Activated naive CD8-positive, alpha-beta T cell treated with anti-CD3 and anti-CD28 coated beads for 36 hours (primary cell): ENCODE measurements at regions not wholly inside any gene's neighbourhood (a gene's known extent, or its start where the extent isn't known, plus 50 kb on each side); places are given as distances from the start of the nearest gene placed in this dataset.

ENCODE experiments used
- DNase-seq: peaks from one replicate; pipeline ENCODE4 v3.0.0; 2021
- H3K27ac Mint-ChIP-seq: one replicate; pipeline ENCODE4 v1.8.0; 2022; ENCODE audit warnings: mild to moderate bottlenecking, moderate library complexity, mixed read lengths
- H3K27me3 Mint-ChIP-seq: one replicate; pipeline ENCODE4 v1.8.0; 2022; ENCODE audit warnings: mild to moderate bottlenecking, mixed read lengths
- H3K36me3 Mint-ChIP-seq: one replicate; pipeline ENCODE4 v1.8.0; 2021; ENCODE audit warnings: mild to moderate bottlenecking, mixed read lengths
- H3K4me1 Mint-ChIP-seq: one replicate; pipeline ENCODE4 v1.8.0; 2021; ENCODE audit warnings: mixed read lengths
- H3K4me3 Mint-ChIP-seq: one replicate; pipeline ENCODE4 v1.8.0; 2022; ENCODE audit warnings: mild to moderate bottlenecking, moderate library complexity, mixed read lengths
- H3K9me3 Mint-ChIP-seq: one replicate; pipeline ENCODE4 v1.8.0; 2022; ENCODE audit warnings: mixed read lengths

DNA sequence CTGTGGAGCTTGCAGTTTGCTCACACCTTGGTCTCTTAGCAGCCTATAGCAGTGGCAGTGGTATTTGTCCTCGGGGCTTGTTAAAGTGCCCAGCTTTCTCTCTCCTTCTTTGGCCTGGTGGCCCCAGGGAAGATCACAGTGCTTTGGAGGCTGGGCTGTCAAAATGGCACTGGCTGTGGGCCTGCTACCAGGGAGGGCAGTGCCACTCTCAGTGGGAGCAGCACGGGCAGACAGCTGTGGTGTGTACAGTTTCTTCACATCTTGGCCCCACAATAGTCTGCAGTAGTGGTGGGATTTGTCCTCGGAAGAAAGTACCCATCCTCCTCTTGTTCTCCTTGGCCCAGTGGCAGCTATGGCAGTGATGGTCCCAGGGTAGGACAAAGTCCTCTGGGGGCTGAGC lies 164.4 kb upstream of the GORAB start:
- Mint-ChIP-seq H3K4me3 (no peak overlapping the region), H3K27ac (no peak overlapping the region), H3K4me1 (no peaks in the 10 kb centered on the region), H3K27me3 (peaks cover 4% of the 10 kb centered on the region), H3K9me3 (peaks cover 18% of the 10 kb centered on the region), H3K36me3 (no peaks in the 10 kb centered on the region)
- no peak for DNase-seq

DNA sequence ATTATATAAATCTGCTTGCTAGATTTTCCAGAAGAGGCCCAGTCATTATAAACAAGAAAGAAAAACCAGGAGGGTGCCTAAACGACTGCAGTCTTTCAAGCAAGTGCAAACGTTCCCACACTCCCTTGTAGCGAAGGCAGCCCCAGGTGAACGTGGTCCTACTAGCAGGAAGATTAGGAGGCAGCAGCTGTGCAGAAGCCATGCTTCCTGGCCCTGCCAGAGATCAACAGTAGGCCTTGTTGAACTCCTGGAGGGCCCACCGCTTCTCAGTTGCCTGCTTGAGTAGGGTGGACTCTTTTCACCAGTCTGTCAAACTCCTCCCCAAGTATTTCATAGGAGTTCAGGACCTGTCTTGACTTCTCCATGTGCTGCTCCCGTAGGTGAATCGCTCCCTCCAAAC lies 163.0 kb upstream of the GORAB start:
- Mint-ChIP-seq H3K4me3 (no peak overlapping the region), H3K36me3 (no peaks in the 10 kb centered on the region), H3K27ac (no peak overlapping the region), H3K9me3 (peaks cover 16% of the 10 kb centered on the region), H3K4me1 (no peaks in the 10 kb centered on the region), H3K27me3 (peaks cover 4% of the 10 kb centered on the region)
- no peak for DNase-seq

DNA sequence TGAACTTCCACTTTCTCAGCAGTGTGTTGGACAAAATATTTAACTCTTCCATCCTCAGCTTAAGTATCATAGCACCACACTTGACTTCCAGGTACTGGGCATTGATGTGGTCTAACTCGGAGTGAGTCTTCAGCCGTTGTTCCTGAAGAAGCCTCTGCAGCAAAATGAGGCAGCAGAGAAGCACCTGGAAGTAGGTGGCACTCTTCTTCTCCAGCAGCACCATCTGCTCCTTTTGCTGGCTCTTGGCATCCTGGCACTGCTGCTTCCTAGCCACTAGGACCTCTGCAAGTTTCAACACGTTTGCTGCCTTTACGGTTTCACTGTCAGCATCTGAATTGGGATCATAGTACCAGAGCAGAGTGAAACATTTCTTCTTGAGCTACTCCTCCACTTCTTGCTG lies 162.5 kb upstream of the GORAB start:
- Mint-ChIP-seq H3K27me3 (peaks cover 4% of the 10 kb centered on the region), H3K36me3 (no peaks in the 10 kb centered on the region), H3K27ac (no peak overlapping the region), H3K9me3 (peaks cover 13% of the 10 kb centered on the region), H3K4me1 (no peaks in the 10 kb centered on the region), H3K4me3 (no peak overlapping the region)
- no peak for DNase-seq

DNA sequence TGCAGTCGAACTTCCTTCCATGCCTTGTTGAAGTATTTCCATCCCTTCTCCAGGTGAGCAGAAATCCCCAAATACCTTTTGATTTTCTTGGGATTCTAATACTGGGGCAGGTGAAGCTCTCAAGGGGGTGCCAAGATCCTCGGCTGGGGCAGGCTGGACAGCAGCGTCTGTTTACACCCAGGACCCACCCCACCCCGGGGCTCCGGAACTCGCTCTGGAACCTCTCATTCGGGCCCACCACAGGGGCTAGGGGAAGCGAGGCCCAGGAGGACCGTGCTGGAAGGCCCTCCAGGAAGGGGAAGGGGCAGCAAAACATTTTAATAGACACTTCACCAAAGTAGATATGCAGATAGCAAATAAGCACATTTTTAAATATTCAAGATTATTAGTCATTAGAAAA lies 161.9 kb upstream of the GORAB start:
- H3K36me3 Mint-ChIP-seq: no peaks in the 10 kb centered on the region
- H3K27me3 Mint-ChIP-seq: peaks cover 4% of the 10 kb centered on the region
- H3K27ac Mint-ChIP-seq: no peak overlapping the region
- peaks cover 11% of the 10 kb centered on the region for H3K9me3 Mint-ChIP-seq
- H3K4me3 Mint-ChIP-seq: no peak overlapping the region
- DNase-seq: no peak
- H3K4me1 Mint-ChIP-seq: no peaks in the 10 kb centered on the region

DNA sequence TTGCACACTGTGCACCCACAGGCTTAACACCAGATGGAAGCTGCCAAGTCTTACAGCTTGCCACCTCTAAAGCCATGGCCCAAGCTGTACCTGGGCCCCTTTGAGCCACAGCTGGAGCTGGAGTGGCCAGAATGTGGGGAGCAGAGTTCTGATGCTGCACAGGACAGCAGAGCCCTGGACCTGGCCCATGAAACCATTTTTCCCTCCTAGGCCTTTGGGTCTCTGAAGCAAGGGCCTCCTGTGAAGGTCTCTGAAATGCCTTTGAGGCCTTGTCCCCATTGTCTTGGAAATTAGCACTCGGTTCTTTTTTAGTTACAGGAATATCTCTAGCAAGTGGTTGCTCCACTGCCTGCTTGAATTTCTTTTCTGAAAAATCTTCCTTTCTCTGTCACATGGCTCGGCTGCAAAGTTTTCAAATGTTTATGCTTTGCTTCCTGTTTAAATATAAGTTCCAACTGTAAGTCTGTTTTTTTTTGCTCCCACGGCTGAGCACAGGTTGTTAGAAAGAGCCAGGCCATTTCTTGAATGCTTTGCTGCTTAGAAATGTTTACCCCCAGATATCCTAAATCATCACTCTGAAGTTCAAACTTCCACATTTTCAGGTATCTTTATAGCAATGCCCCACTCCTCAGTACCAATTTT lies 156.8 kb upstream of the GORAB start:
- no peaks in the 10 kb centered on the region for H3K4me1 Mint-ChIP-seq
- peaks cover 2% of the 10 kb centered on the region for H3K9me3 Mint-ChIP-seq
- no peaks in the 10 kb centered on the region for H3K27me3 Mint-ChIP-seq

DNA sequence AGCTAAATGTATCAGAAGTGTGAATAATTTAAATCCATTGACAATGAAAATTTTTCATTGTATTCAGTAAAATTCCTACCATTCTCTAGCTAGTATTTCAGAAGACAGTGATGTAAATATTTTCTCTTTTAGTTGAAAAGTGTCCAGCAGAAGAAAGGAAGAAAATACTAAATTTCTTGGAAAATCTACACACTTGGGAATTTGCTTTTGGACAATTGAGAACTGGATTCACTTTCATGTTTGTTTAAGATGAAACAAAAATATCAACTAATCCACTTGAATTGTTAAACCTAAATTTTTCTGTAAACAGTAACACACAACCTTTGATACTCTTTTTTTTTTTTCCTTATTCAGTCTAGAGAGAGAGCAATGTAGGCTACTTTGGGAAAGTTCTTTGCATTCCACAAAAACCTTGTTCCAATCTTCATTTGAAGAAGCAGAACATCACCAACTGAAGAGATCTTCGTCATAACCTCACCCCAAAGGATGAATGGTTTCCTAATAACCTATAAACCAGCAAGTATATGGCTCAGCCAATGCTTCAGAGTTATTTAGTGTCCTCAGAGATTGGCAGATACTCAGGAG lies 155.1 kb upstream of the GORAB start:
- no peak overlapping the region for H3K4me3 Mint-ChIP-seq
- H3K36me3 Mint-ChIP-seq: no peaks in the 10 kb centered on the region
- H3K9me3 Mint-ChIP-seq: peaks cover 2% of the 10 kb centered on the region
- no peak for DNase-seq
- H3K4me1 Mint-ChIP-seq: no peaks in the 10 kb centered on the region
- no peaks in the 10 kb centered on the region for H3K27me3 Mint-ChIP-seq
- no peak overlapping the region for H3K27ac Mint-ChIP-seq

More for the DNA sequence above, 156.8 kb upstream of the GORAB start:
- Mint-ChIP-seq H3K4me3 (no peak overlapping the region), H3K36me3 (no peaks in the 10 kb centered on the region), H3K27ac (no peak overlapping the region)
- no peak for DNase-seq

DNA sequence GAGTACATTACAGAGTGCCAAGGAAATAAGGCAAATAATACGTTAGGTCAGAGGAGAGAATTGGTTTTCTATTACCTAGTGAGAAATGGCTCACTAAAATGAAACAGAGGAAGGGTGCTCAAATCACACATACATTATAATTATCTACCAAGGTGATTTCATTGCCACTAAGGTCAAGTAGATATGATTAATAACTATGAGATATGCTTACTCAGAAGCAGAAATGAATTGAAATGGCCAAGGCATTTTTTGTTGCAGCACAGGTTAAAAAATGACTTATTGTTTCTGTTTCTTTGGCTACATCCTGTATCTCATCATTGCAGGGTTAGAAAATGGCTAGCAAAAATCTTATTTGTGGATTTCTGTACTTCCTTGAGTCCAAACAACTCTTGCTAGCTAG lies 154.5 kb upstream of the GORAB start:
- peaks cover 2% of the 10 kb centered on the region for H3K9me3 Mint-ChIP-seq
- H3K36me3 Mint-ChIP-seq: no peaks in the 10 kb centered on the region
- H3K27me3 Mint-ChIP-seq: no peaks in the 10 kb centered on the region

DNA sequence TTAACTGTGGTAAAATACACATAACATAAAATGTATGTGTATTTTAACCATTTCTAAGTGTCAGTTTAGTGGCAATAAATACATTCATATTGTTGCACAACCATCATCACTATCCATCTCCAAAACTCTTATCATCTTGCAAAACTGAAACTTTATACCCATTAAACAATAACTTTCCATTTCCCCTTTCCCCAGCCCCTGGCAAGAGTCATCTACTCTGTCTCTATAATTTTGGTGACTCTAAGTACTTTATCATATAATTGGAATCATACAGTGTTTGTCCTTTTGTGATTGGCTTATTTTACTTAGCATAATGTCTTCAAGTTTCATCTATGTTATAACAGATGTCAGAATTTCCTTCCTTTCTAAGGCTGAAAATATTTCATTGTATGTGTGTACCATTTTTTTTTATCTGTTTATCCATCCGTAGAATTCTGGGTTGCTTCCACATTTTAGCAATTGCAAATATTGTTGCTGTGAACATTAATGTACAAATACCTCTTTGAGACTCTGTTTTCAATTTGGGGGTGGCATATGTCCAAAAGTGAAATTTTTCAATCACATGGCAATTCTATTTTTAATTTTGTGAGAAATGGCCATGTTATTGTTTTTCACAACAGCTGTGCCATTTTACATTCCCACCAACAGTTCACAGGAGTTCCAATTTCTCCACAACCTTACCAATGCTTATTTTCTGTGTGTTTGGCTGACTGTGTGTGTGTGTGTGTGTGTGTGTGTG lies 153.9 kb upstream of the GORAB start:
- no peaks in the 10 kb centered on the region for H3K27me3 Mint-ChIP-seq

More for the DNA sequence above, 154.5 kb upstream of the GORAB start:
- no peak for DNase-seq
- no peak overlapping the region for H3K27ac Mint-ChIP-seq
- no peak overlapping the region for H3K4me3 Mint-ChIP-seq
- no peaks in the 10 kb centered on the region for H3K4me1 Mint-ChIP-seq

DNA sequence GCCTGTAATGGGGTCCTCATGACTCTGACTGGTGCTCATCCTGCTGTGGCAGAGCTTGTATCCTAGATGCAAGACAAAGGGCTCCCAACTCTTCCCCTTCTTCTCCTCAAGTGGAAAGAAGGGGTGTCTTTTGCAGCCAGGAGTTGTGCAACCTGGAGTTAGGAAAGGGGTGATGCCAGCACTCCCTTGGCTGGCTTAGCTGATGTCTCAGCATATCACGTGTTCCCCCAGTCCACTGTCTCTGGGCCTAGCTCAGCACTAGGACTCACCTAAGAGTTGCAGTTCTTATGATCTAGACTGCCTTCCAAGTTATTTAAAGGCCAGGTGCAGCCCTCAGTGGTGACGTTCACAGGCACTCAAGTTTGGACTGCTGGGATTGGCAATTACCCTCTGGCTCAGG lies 146.2 kb upstream of the GORAB start:
- no peaks in the 10 kb centered on the region for H3K9me3 Mint-ChIP-seq
- no peak for DNase-seq
- no peak overlapping the region for H3K27ac Mint-ChIP-seq
- no peaks in the 10 kb centered on the region for H3K4me1 Mint-ChIP-seq
- H3K4me3 Mint-ChIP-seq: no peak overlapping the region
- H3K36me3 Mint-ChIP-seq: no peaks in the 10 kb centered on the region
- H3K27me3 Mint-ChIP-seq: peaks cover 4% of the 10 kb centered on the region

More for the DNA sequence above, 153.9 kb upstream of the GORAB start:
- Mint-ChIP-seq H3K4me3 (no peak overlapping the region), H3K27ac (no peak overlapping the region), H3K36me3 (no peaks in the 10 kb centered on the region), H3K9me3 (peaks cover 2% of the 10 kb centered on the region), H3K4me1 (no peaks in the 10 kb centered on the region)
- no peak for DNase-seq

DNA sequence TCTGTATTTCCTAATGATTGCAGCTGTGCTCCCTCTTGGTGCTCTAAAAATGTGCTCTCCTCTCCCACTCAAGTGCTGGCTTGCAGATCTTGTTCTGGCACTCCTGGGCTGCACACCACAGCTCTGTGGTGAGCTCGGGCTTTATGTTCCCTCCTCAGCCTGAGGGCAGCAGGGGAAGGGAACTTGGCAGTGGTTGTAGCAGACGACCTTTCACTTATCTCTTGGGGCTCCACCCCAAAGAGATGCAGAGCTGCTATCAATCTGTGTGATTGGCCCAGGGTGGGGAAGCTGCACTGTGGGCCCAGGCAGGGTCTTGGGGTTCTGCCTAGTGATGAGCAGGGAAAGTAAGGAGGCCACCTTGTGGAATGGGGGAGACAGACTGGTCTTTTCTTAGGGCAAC lies 143.5 kb upstream of the GORAB start:
- H3K4me3 Mint-ChIP-seq: no peak overlapping the region
- H3K36me3 Mint-ChIP-seq: no peaks in the 10 kb centered on the region
- H3K27ac Mint-ChIP-seq: no peak overlapping the region
- no peaks in the 10 kb centered on the region for H3K4me1 Mint-ChIP-seq
- peaks cover 6% of the 10 kb centered on the region for H3K27me3 Mint-ChIP-seq
- H3K9me3 Mint-ChIP-seq: no peaks in the 10 kb centered on the region
- DNase-seq: no peak

DNA sequence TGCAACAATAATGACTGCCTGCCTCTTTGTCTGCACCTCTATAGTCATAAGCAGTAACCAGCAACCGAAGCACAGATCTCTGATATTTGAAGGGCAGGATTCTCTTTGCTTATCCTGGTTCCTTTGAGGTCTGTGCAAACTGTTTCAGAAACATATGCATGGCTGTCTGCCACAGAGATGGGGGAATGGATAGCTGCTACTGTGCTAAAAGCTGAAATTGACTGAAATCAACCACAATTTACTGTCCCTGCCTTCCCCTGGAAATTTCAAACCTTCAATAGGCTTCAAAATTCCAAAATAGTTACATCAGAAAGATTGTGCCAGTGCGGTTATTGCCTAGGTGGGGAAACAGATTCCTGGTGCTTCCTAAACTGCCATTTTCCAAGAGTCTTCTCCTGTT lies 136.8 kb upstream of the GORAB start:
- Mint-ChIP-seq H3K27me3 (peaks cover 36% of the 10 kb centered on the region), H3K27ac (no peak overlapping the region), H3K4me1 (no peaks in the 10 kb centered on the region), H3K4me3 (no peak overlapping the region), H3K36me3 (no peaks in the 10 kb centered on the region), H3K9me3 (no peaks in the 10 kb centered on the region)
- no peak for DNase-seq

DNA sequence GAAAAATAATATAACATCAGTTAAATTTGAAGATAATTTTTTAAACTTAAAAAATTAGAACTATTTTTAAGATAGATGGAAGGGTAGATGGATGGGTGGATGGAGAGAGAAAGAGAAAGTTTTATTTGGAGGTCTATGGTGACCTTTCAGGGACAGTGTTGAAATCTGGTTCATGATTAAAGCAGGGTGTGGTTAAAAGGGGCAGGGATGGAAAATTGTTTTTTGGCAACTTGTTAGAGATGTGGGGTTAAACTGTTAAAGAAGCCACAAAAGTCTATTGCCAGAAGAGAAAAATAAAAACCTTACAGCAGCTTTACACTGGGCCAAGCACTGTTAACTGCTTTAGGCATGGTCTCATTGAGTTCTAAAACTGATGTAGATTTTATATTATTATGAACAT lies 134.9 kb upstream of the GORAB start:
- Mint-ChIP-seq H3K9me3 (no peaks in the 10 kb centered on the region), H3K27ac (no peak overlapping the region), H3K27me3 (peaks cover 37% of the 10 kb centered on the region), H3K36me3 (no peaks in the 10 kb centered on the region), H3K4me3 (no peak overlapping the region), H3K4me1 (no peaks in the 10 kb centered on the region)
- no peak for DNase-seq

DNA sequence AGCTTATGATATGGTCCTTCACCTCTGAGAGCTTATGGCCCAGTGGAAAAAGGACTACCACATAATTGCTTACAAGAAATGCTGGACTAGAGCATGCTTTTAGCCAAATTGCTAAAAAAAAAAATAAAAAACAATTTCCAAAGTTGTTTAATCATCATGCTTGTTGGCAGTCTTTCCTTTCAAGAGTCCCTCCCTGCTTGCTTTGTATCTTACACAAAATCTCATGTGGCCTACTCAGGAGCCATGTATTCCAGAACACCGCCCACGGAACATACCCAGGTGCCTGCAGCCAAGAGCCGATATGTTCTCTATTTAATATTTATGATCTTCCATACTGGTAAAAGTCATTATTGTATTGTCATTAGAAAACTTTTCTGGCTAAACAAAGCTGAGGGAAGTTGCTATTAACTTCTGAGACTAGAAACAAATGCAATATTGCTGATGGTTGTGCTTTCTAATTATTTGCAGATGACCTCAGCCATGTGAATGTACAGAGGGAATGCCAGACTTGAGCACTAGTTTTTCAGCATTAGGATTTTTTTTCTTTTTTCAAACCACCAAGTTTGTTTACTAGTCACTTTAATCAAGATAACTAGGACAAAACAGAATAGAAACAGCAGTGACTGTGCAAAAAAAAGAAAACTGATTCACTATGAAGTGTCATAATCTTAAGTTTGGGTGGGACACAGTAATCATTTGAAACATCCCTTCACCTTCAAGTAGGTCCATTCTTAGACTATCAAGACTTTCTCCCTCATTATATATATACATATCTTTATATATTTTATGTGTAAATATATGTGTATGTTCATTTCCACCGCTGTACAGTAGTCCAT lies 129.3 kb upstream of the GORAB start:
- Mint-ChIP-seq H3K36me3 (no peaks in the 10 kb centered on the region), H3K9me3 (no peaks in the 10 kb centered on the region), H3K4me3 (no peak overlapping the region)

DNA sequence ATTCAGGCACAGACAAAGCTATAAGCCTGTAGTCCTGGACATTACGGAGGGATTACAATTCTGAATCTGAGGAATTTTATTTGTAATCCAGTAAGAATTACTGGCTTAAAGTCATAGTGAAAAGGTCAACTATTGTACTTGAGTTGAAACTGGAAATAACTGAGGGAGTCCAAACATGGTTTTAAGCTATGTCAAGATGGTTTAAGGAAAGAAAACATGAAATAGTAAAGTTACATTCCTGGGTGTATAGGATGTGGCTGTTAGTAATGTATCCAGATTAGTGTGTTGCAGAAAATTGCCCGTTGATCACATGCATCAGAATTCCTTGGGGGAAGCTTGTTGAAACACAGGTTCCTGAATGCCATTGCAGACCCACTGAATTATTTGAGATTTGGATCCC lies 124.8 kb upstream of the GORAB start:
- DNase-seq: no peak
- H3K36me3 Mint-ChIP-seq: no peaks in the 10 kb centered on the region
- no peaks in the 10 kb centered on the region for H3K4me1 Mint-ChIP-seq
- no peak overlapping the region for H3K27ac Mint-ChIP-seq
- H3K27me3 Mint-ChIP-seq: peaks cover 19% of the 10 kb centered on the region
- no peak overlapping the region for H3K4me3 Mint-ChIP-seq
- no peaks in the 10 kb centered on the region for H3K9me3 Mint-ChIP-seq

More for the DNA sequence above, 129.3 kb upstream of the GORAB start:
- no peak for DNase-seq
- no peaks in the 10 kb centered on the region for H3K4me1 Mint-ChIP-seq
- peaks cover 21% of the 10 kb centered on the region for H3K27me3 Mint-ChIP-seq
- H3K27ac Mint-ChIP-seq: no peak overlapping the region

DNA sequence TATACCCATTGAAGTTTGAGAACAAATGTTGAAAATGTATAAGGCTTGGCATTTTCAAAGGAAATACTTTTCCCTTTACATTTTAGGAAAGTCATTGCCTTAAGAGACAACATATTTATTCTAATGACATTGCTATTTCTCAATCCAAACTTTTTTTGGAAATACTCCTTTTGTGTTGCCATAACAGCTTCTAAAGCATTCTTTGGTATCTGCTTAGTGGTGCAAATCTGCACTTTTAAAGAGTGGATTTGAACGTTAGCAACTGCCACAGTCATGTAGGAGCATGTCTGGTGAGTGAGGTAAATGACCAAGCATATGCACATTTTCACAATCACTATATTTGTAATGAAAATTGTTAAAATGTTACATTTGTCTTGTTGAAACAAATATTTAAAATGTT lies 124.4 kb upstream of the GORAB start:
- Mint-ChIP-seq H3K27ac (no peak overlapping the region), H3K9me3 (no peaks in the 10 kb centered on the region), H3K4me1 (no peaks in the 10 kb centered on the region)

More for the DNA sequence above, 124.4 kb upstream of the GORAB start:
- no peak for DNase-seq
- no peak overlapping the region for H3K4me3 Mint-ChIP-seq
- H3K36me3 Mint-ChIP-seq: no peaks in the 10 kb centered on the region
- H3K27me3 Mint-ChIP-seq: peaks cover 19% of the 10 kb centered on the region
